ENCODE measurements at regions not wholly inside any gene's neighbourhood (a gene's known extent, or its start where the extent isn't known, plus 50 kb on each side); places are given as distances from the start of the nearest gene placed in this dataset.
A peak's percentile ranks its signal among the peaks of the same experiment; 100 is the strongest.

DNA sequence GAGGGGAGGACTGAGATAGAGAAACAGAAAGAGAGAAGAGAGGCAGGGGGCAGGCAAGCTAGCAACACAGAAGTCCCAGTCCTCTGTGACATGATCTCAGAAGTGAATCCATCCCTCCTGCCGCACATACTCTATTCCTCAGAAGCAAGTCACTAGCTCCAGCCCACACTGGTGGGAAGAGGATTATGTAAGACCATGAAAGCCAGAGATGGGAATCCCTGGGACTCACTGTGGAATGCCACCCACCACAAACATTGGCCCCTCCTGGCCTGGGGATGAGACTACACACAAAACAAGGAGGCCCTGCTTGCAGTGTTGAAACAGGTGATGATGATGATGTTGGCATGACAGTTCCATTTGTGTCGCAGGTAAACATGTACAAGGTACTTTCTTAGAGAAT lies 419.9 kb downstream of the IRS2 start:
- no peak for DNase-seq (ENCODE audit: low read depth)

DNA sequence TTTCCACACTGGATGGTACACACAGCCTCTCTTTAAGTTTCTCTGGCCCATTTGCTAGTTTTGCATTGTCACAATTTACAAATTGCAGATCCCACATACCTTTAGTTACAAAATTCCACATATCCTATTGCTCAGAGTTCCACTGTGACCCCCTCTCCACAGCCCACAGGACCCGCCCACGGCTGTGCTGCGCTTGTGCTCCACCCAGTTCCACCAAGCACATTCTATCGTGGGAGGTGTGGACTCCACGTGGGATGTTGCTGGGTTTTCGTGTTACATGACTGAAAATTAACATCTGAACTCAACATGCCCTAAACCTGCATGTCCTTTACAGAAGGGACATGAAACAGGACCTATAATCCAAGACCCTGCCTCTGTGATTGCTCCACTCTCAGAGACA lies 423.0 kb downstream of the IRS2 start:
- DNase-seq (ENCODE audit: low read depth), result no peak

DNA sequence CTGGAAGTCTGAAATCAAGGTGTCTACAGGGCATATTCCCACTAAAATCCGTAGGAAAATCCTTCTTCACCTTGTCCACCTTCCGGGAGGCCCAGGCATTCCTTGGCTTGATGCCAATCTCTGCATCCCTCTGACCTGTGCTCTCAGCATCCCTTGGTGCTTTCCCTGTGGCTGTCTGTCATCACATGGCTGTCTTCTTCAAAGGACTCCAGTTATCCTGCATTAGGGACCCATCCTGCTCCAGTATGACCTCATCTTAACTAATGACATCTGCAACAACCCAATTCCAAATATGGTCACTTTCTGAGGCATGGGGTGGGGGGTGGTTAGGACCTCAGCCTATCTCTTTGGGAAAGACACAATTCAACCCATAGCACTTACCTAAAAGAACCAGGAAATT lies 423.8 kb downstream of the IRS2 start:
- DNase-seq (ENCODE audit: low read depth), result no peak

GRCh38 chr13:109361562-109362289 lies 424.7 kb downstream of the IRS2 start:
- no peak for DNase-seq (ENCODE audit: low read depth)

- DNase-seq (ENCODE audit: low read depth), result peak; percentile 7
These were observed 428.5 kb downstream of the IRS2 start for GRCh38 chr13:109357751-109358471.

GRCh38 chr13:109355875-109356434 lies 430.4 kb downstream of the IRS2 start:
- no peak for DNase-seq (ENCODE audit: low read depth)

- no peak for DNase-seq (ENCODE audit: low read depth)
These were observed 431.2 kb downstream of the IRS2 start for GRCh38 chr13:109355166-109355565.

GRCh38 chr13:109351236-109351635 lies 435.1 kb downstream of the IRS2 start:
- no peak for DNase-seq (ENCODE audit: low read depth)

DNA sequence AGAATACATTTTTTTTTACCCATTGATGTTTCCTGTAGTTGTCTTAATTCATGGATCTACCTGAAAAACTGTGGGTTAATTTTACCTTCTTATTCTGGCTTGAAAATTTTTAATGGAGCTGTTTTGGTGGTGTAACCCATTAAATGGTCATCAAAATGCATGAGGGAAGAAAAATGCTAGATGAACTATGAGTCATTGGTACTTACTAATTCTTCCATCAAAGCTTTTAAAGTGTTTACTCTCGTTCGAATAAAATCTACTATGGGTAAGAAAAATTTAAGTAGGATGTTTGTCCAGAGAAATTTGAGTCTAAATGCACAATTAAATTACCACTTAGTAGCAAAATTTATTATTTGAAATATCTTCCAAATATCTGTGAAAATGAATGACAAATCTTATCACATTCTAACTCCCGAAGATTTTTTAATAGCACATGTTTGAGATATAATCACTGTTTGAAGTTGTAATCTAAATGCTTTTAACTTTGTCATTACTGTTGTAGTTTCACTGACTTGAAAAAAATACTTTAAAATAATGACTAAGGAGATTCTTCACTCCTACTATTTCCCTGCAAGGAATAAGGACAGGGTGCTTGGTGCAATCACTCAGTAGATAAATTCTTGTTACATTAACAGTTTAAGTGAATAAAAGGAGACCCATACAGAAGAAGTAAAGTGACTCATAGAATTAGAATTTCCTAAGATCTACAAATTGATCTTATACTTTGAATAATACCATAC lies 437.7 kb downstream of the IRS2 start:
- peak; percentile 8 for DNase-seq (ENCODE audit: low read depth)

DNA sequence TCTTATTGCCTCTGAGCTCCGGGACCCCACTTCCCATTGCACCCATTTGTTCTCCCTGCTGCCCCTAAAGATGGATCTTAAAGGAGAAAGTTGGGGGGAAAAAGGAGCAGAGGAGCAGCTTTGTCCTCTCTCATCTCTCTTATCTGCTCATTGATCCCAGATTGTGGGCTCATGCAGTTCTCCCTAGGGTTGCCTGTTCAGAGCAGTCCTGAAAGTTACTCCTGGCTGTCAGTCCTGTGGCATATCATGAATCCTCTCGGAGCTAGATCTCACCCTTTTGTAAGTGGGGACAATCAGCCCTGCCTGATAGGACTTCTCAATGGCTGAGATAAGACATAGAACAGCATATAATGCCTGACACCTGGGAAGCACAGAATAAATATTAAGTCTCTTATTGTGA lies 440.3 kb downstream of the IRS2 start:
- no peak for DNase-seq (ENCODE audit: low read depth)

DNA sequence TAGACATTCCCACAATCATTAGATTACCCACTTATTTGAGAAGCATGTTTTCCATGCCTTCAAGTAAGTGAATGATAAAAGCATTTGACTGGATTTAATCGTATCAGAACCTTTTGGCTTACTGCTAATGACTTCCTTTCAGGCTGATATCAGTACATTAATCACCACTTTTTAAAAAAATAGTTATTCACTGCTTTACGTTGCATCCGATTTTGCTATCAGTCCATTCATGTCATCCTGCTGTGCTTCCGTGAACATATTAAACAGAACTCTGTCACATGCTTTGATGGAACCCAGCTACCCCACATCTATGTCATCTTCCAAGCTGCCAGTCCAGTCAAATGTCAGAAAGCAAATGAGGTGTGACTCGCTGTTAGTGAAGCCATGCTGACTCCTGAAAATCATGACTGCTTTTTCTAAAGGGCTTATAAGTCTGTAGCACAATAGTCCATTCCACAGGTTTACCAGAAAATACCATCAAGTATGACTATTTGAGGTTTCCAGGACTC lies 440.9 kb downstream of the IRS2 start:
- no peak for DNase-seq (ENCODE audit: low read depth)

DNA sequence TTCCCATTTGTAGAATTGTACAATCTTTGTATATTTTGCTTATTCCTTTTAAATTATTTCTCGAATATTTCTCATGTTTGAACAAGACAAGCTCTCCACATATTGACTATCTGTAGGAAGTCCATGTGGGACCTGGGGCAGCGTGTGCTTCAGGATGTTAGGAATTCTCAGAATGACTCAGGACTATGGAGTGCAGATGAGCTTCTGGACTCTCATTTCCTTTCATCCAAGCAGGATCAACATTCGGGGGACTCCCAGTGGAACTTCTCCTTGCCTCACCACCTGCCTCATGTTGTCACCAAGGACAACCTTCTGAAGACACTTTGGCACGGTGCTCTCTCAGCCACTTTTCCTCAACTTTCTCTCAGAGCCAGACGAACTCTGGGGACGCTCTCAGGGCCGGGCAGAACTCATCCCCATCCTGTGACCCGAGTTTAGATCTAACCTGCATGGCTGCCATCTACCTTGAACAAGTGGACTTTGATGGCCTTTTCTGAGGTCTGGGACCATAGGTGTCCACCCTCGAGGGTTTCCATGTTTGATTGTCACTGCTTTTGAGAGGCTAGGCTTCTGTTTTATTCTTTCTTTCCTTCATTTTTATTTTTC lies 441.7 kb downstream of the IRS2 start:
- peak; percentile 24 for DNase-seq (ENCODE audit: low read depth)

GRCh38 chr13:109336730-109337129 lies 449.7 kb downstream of the IRS2 start:
- DNase-seq (ENCODE audit: low read depth), result peak; percentile 62

- DNase-seq (ENCODE audit: low read depth), result no peak
These were observed 452.3 kb downstream of the IRS2 start for GRCh38 chr13:109333893-109334651.

- DNase-seq (ENCODE audit: low read depth), result no peak
These were observed 453.6 kb downstream of the IRS2 start for GRCh38 chr13:109332506-109333499.

DNA sequence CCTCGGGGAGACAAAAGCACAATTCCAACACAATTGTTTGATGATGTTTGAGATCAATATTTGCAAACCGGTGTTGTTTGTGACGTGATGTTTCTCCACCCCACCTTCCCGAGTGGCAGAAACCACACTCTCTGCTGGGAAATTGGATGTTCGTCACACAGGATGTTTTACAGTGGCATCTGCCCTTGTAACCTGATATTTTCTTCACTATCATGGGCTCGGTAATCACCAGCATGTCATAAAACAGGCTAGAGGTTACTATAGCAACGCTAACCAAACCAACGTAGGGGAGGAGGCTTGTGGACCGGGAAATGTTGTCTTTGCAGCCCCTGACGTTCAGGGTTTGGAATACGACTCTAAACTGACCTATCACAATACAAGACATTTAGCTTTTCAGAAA lies 454.5 kb downstream of the IRS2 start:
- DNase-seq (ENCODE audit: low read depth), result peak; percentile 49

DNA sequence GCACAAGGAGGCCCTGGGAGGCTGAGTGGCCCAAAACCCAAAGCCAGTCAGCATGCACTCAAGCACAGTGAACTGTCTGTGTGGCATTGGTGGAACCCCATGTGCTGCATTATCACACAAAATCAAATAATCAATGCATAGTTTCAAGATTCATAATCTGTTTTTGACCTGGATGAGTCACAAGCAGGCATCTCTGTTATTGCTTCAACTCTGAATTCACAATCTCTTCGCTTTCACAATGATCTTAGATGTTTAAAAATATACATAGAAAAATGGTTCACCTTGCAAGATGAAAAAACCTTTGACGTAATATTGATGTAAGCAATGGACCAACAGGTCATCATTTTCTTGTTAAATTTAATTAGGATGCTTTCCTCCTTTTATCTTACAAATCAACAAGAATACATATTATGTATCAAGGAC lies 455.4 kb downstream of the IRS2 start:
- DNase-seq (ENCODE audit: low read depth), result peak; percentile 29

DNA sequence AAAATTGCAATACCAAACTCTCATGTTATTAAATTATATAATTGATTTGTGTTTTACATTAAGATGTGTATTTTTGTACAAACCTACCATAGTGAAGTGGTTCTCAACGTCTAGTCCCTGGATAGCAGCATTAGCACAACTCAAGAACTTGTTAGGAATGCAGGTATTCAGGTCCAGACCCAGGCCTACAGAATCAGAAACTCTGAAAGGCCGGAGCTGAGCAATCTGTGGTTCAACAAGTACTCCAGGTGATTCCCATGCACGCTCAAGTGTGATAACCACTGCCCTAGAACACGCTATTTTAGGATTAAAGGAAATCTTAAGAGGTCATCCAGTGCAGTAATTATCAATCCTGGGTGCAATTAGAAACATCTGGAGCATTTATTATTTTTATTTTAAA lies 456.3 kb downstream of the IRS2 start:
- DNase-seq (ENCODE audit: low read depth), result no peak

DNA sequence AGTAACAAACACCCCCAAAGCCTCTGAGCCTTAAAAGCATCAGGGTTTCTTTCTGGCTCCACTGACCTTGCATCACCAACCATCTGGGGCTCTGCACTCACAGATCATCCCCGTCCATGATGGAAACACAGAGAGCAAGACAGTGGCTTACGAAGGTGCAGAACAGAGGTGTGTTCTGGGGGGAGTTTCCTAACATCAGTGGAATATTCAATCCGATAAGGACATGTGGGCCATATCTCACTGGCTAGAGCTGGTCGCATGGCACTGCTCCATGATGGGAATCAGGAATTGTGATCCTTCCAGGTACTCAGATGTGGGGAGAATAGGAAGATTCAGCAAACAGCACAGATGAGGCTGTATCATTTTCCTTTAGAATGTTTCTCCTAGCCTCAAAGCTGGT lies 457.2 kb downstream of the IRS2 start:
- no peak for DNase-seq (ENCODE audit: low read depth)

DNA sequence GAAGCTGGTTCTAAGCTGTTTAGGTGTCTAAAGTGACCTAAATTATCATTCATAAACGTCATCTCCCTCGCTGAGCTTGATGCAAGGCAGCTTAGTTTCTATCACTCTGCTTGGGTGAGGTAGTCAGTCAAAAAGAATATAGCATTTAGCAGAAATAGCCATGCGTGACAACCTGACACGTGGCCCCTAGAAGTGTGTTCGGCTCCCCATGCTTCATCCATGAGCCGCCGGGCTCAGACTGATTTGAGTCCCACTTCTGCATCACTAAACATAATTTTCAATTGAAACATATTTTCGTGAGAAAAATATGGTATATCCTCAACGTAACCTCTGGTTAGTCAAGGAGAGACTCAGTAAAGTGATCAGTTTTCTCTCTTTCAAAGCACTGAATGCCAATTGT lies 459.8 kb downstream of the IRS2 start:
- no peak for DNase-seq (ENCODE audit: low read depth)

Data from fibroblast of gingiva (primary cell).